Heart left ventricle (tissue), 16 donors: ENCODE measurements at regions not wholly inside any gene's neighbourhood (a gene's known extent, or its start where the extent isn't known, plus 50 kb on each side); places are given as distances from the start of the nearest gene placed in this dataset.
"Not testable (repeated sequence)": the region's sequence is repeated elsewhere in the genome, so short reads cannot be mapped to it uniquely, and the experiment has no call there.

ENCODE experiments used
- ATAC-seq, 4 donors: fragments of 200-7000 bp; cut with Tn5 transposase; one replicate each; pipeline ENCODE4 v1.9.1; 2020 to 2022; ENCODE audit warnings: moderate library complexity in 4 of 4, mild to moderate bottlenecking in 3 of 4, moderate number of reproducible peaks in 1 of 4
- DNase-seq, 5 donors: peaks; one replicate each; pipeline ENCODE4 v3.0.0-alpha.2; 2020
- H3K27ac ChIP-seq, 12 donors: fragments of 200-600 bp; sonication (generic) in 4 of 12; one replicate each; pipeline versions ENCODE4 v1.5.0 to v1.8.0; 2016 to 2022; ENCODE audit warnings: mild to moderate bottlenecking in 2 of 12
- H3K27me3 ChIP-seq, 9 donors: fragments of 200-600 bp; sonication (generic) in 2 of 9; one replicate each; pipeline versions ENCODE4 v1.5.1 to v1.8.0; 2016 to 2022; ENCODE audit warnings: mild to moderate bottlenecking in 3 of 9
- H3K36me3 ChIP-seq, 9 donors: fragments of 200-600 bp; sonication (generic) in 2 of 9; one replicate each; pipeline versions ENCODE4 v1.5.0 to v1.8.0; 2018 to 2022; ENCODE audit warnings: mild to moderate bottlenecking in 2 of 9
- H3K4me1 ChIP-seq, 12 donors: fragments of 200-600 bp; sonication (generic) in 4 of 12; one replicate each; pipeline versions ENCODE4 v1.5.0 to v1.8.0; 2016 to 2022; ENCODE audit warnings: mild to moderate bottlenecking in 3 of 12
- H3K4me3 ChIP-seq, 12 donors: fragments of 200-600 bp; sonication (generic) in 4 of 12; one replicate each; pipeline versions ENCODE4 v1.5.0 to v1.8.0; 2017 to 2022; ENCODE audit warnings: mild to moderate bottlenecking in 9 of 12, moderate library complexity in 4 of 12
- H3K9me3 ChIP-seq, 12 donors: fragments of 200-600 bp; sonication (generic) in 4 of 12; one replicate each; pipeline versions ENCODE4 v1.5.0 to v1.8.0; 2016 to 2022; ENCODE audit warnings: mild to moderate bottlenecking in 1 of 12
- POLR2A ChIP-seq, 2 donors: fragments of 450-650 bp; IDR thresholded peaks; one replicate each; pipeline ENCODE4 v1.6.1; 2017; ENCODE audit warnings: antibody characterized with exemption in 2 of 2, mild to moderate bottlenecking in 2 of 2, moderate library complexity in 2 of 2
- WGBS, 4 donors: extraction: QIAGEN DNeasy Blood & Tissue Kit in 2 of 4; methylation state at CpG; one replicate each; pipeline versions ENCODE4 v1.1.5 to v1.1.7; 2013 to 2018; 5-methylcytosine and 5-hydroxymethylcytosine counted together
- intact Hi-C, 10 donors: fragments of 100-400 bp; cut with DNase I; formaldehyde crosslinking; loops; one replicate each; pipeline versions ENCODE4 v1.11.1 to v1.14.2; 2022
- TF ChIP-seq, protein P1 (sequence below), 12 donors: fragments of 200-600 bp; sonication (generic) in 4 of 12; IDR thresholded peaks; one replicate each; pipeline versions ENCODE4 v1.5.0 to v1.8.0; 2018 to 2022; ENCODE audit warnings: antibody characterized with exemption in 12 of 12, mild to moderate bottlenecking in 5 of 12
- donor health status: ischemic (EF 13 %, LVEDD 7.1; RV severe dilation, severe dysfunction).
- donor health status: healthy with polysubstance abuse.
- donor health status: DM: no; HTN: yes; CAD: no.
- donor health status: DM: no; HTN: no; CAD: no.
- donor health status: ischemic (EF 25% LVEDD 6.9; RV normal size, moderate dysfunction).
- donor health status: ischemic (EF 25% LVEDD 5.7; RV mildly dilated, moderate dysfunction).
- donor health status: healthy.
- donor health status: DM: yes; HTN: yes; CAD: no.
- donor health status: ischemic (EF 35%, LVEDD 5.7; RV mildly dilated, moderate dysfunction).
- donor health status: nonischemic (EF 11% LVEDD 7.7; RV severe dilation, severe dysfunction).
- donor health status: DM: yes; HTN: yes; CAD: no.
- donor health status: PGD.
- donor health status: ischemic (EF 29% LVEDD 5.4; RV normal size, mild dysfunction).
- donor health status: nonischemic (EF 23%, LVEDD 6.1; RV moderate dilation, normal function).

DNA sequence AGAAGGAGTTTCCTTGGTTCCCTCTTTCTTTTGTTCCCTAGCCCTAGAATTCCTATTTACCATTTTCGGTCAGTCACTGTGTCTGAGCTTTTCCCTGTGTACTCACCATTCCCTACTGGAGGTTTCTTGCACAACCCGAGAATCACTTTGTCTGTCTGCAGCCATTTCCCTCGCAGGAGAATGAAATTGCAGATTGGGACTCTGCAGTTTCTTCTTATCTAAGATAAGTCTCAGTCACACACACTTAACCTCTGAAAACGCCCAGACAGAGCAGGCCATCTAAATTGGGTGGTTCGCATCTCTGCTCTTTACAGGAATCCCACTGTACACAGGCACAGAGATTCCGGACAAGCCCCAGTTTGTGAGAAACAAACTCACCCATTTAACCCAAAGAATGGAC, 58.6 kb upstream of the CNTNAP2 start:
- TF ChIP-seq, protein P1, sequence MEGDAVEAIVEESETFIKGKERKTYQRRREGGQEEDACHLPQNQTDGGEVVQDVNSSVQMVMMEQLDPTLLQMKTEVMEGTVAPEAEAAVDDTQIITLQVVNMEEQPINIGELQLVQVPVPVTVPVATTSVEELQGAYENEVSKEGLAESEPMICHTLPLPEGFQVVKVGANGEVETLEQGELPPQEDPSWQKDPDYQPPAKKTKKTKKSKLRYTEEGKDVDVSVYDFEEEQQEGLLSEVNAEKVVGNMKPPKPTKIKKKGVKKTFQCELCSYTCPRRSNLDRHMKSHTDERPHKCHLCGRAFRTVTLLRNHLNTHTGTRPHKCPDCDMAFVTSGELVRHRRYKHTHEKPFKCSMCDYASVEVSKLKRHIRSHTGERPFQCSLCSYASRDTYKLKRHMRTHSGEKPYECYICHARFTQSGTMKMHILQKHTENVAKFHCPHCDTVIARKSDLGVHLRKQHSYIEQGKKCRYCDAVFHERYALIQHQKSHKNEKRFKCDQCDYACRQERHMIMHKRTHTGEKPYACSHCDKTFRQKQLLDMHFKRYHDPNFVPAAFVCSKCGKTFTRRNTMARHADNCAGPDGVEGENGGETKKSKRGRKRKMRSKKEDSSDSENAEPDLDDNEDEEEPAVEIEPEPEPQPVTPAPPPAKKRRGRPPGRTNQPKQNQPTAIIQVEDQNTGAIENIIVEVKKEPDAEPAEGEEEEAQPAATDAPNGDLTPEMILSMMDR (IDR thresholded peaks at IDR 0.05), result no peak
- TF ChIP-seq POLR2A (IDR thresholded peaks at IDR 0.05), result no peak
- no peaks in the 10 kb centered on the region for H3K4me1 ChIP-seq
- 54 to 60% (median 57%) methylated on average over 6 of the region's 6 CpGs for WGBS, 4 donors

DNA sequence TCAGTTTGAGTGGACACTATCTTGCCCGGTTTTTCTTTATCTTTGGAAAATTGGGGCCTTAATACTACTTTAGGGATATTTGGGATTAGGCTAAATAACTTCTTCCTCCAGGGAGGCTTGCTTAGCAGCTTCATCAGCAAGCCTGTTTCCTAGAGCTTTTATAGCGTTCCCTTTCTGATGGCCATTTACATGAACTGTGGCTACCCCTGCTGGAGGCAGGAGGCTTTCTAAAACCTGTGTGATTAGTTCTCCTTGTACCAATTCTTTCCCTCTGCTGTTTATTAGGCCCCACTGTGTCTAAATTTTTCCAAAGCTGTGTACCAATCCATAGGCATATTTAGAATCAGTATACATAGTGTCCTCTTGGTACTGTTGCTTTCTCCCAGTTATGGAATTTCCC, 61.7 kb upstream of the CNTNAP2 start:
- intact Hi-C loops, result no loop called here
- peaks cover 0 to 7% (median 0%) of the 10 kb centered on the region in 12 donors for H3K9me3 ChIP-seq
- no peak overlapping the region for H3K27ac ChIP-seq
- H3K4me3 ChIP-seq, result no peak overlapping the region
- ATAC-seq (no peak), DNase-seq (no peak)
- WGBS, 4 donors, result 64 to 82% (median 77%) methylated on average over 2 of the region's 2 CpGs
- H3K27me3 ChIP-seq, result no peaks in the 10 kb centered on the region
- no peaks in the 10 kb centered on the region for H3K36me3 ChIP-seq
- no peaks in the 10 kb centered on the region for H3K4me1 ChIP-seq
- no peak for TF ChIP-seq POLR2A (IDR thresholded peaks at IDR 0.05)
- TF ChIP-seq, protein P1 (IDR thresholded peaks at IDR 0.05), result no peak

More for the DNA sequence above, 58.6 kb upstream of the CNTNAP2 start:
- intact Hi-C loops, result no loop called here
- no peak for ATAC-seq
- Histone ChIP-seq H3K27me3 (no peaks in the 10 kb centered on the region), H3K4me3 (no peak overlapping the region), H3K36me3 (no peaks in the 10 kb centered on the region), H3K9me3 (no peaks in the 10 kb centered on the region), H3K27ac (no peak overlapping the region)
- DNase-seq, result no peak

DNA sequence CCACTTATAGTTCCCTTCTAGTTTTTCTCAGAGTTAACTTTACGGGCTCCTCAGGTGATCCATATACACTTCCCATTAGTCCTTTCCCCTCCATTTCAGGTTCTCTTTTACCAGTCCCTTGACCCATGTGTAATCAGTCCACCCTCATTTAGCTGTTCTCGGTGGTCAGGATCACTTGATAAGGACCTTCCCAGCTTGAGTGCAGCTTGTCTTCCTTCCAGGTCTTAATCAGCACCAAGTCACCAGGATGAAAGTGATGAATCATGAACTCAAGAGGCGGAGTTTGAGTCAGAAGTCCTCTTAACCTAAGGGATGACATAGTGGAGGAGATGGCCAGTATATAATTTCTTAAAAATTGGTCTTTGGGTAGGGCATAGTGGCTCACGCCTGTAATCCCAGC, 63.1 kb upstream of the CNTNAP2 start:
- intact Hi-C loops, result no loop called here
- Histone ChIP-seq H3K27me3 (no peaks in the 10 kb centered on the region), H3K36me3 (no peaks in the 10 kb centered on the region), H3K4me1 (no peaks in the 10 kb centered on the region), H3K4me3 (no peak overlapping the region), H3K9me3 (peaks cover 0 to 7% (median 0%) of the 10 kb centered on the region in 12 donors), H3K27ac (no peak overlapping the region)
- DNase-seq, result no peak
- no peak for ATAC-seq
- no peak for TF ChIP-seq POLR2A (IDR thresholded peaks at IDR 0.05)
- TF ChIP-seq, protein P1 (IDR thresholded peaks at IDR 0.05), result no peak
- 78 to 81% (median 80%) methylated on average over 4 of the region's 4 CpGs for WGBS, 4 donors

DNA sequence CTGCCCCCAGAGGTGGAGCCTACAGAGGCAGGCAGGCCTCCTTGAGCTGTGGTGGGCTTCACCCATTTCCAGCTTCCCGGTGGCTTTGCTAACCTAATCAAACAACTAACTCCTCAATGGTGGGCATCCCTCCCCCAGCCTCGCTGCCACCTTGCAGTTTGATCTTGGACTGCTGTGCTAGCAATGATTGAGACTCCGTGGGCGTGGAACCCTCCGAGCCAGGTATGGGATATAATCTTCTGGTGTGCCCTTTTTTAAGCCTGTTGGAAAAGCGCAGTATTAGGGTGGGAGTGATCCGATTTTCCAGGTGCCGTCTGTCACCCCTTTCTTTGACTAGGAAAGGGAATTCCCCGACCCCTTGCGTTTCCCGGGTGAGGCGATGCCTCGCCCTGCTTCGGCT, 73.3 kb upstream of the CNTNAP2 start:
- H3K27ac ChIP-seq, DNase-seq, intact Hi-C loops, H3K36me3 ChIP-seq, H3K27me3 ChIP-seq, H3K9me3 ChIP-seq, H3K4me3 ChIP-seq, ATAC-seq, H3K4me1 ChIP-seq: not testable (repeated sequence)
- WGBS, 4 donors, result 86 to 93% (median 92%) methylated on average over 13 to 14 of the region's 14 CpGs

DNA sequence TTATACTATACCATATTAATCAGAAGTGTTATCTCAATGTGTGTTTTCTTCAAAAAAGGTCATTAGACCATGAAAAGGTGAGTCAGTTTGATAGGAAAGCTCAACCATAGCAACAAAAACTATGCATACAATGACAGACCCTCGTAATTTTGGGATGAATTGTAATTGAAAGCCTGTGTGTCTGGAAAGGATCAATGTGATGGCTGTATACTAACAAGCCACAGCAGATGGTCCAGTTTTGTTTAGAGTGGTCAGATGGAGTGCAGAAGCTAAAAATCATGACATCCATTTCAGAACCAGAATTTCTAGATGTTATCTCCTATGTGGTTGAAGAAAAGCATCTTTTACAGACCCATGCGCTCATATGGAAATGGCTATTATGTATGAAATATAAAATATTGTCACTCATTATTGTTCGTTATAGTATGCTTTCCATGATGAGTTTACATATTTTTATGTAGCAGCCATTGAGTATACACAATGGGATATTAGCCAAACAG, 88.3 kb upstream of the CNTNAP2 start:
- ATAC-seq, result no peak
- TF ChIP-seq, protein P1 (IDR thresholded peaks at IDR 0.05), result no peak
- TF ChIP-seq POLR2A (IDR thresholded peaks at IDR 0.05), result no peak
- Histone ChIP-seq H3K36me3 (no peaks in the 10 kb centered on the region), H3K27me3 (no peaks in the 10 kb centered on the region), H3K27ac (no peak overlapping the region), H3K4me3 (no peak overlapping the region), H3K9me3 (peaks cover 0 to 15% (median 0%) of the 10 kb centered on the region in 12 donors), H3K4me1 (no peaks in the 10 kb centered on the region)
- no peak for DNase-seq
- intact Hi-C loops, result no loop called here
- 61 to 72% (median 71%) methylated on average over 3 of the region's 3 CpGs for WGBS, 4 donors
